T-helper 17 cell (primary cell): ENCODE measurements at regions not wholly inside any gene's neighbourhood (a gene's known extent, or its start where the extent isn't known, plus 50 kb on each side); places are given as distances from the start of the nearest gene placed in this dataset.
A peak's percentile ranks its signal among the peaks of the same experiment; 100 is the strongest.

Experiments used
- ATAC-seq: fragments of 150-1000 bp; cut with Tn5 transposase; 2 replicates; pipeline ENCODE4 v1.10.0; 2021; ENCODE audit warnings: mild to moderate bottlenecking, moderate library complexity
- DNase-seq, 3 donors: peaks; one replicate each; pipeline versions ENCODE4 v3.0.0 to v3.0.0-alpha.2; 2020 to 2021
- H3K9me3 ChIP-seq: one replicate; pipeline ENCODE4 v1.7.0; 2013; ENCODE audit warnings: low read length, mild to moderate bottlenecking; ENCODE audit not compliant: control insufficient read depth, poor library complexity, severe bottlenecking
- H3K27ac Mint-ChIP-seq: one replicate; pipeline ENCODE4 v1.8.0; 2022; ENCODE audit warnings: mild to moderate bottlenecking, moderate library complexity, mixed read lengths
- H3K27me3 Mint-ChIP-seq: one replicate; pipeline ENCODE4 v1.8.0; 2022; ENCODE audit warnings: mixed read lengths
- H3K36me3 Mint-ChIP-seq: one replicate; pipeline ENCODE4 v1.8.0; 2022; ENCODE audit warnings: low read depth, mixed read lengths
- H3K4me1 Mint-ChIP-seq: one replicate; pipeline ENCODE4 v1.8.0; 2022; ENCODE audit warnings: mild to moderate bottlenecking, mixed read lengths
- H3K4me3 Mint-ChIP-seq: one replicate; pipeline ENCODE4 v1.8.0; 2022; ENCODE audit warnings: mild to moderate bottlenecking, moderate library complexity, mixed read lengths

DNA sequence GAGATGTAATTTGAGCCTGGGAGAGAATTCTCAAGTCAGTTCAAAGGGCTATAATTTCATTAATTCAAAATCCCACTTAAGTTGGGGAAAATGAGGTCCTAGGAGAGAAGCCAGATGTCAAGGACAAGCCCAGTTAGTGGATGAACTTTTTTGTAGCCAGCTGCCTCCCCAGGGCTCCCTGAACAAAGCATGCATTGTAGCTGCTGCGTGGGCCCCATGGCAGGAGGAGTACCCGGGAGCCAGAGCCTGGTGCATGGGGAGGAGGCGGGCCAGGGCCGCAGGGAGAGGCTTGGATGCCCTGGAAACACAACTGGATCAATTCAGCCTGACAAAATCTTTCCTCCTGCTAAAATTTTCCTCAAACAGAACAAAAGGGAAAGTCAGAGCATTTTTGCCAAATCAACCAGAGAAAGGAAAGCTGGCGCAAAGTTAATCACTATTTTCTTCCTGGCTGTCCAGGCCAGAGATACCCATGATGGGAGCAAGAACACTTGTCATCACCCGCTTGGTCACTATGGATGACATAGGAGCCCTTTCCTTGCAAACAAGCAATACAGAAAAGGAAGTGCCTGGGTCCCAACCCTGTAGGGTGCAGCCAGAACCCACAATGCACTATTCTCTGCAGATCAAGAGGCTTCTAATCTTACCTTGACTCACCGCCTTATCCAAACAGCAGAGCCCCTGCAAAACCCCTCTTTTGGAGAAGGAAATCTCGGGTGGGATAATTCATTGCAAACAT lies 248.1 kb upstream of the RAB4A start:
- DNase-seq (no peak), ATAC-seq (no peak)
- Mint-ChIP-seq H3K36me3 (no peaks in the 10 kb centered on the region), H3K4me3 (no peak overlapping the region), H3K27ac (no peak overlapping the region), H3K27me3 (no peaks in the 10 kb centered on the region), H3K4me1 (peaks cover 17% of the 10 kb centered on the region)
- H3K9me3 ChIP-seq: no peaks in the 10 kb centered on the region

DNA sequence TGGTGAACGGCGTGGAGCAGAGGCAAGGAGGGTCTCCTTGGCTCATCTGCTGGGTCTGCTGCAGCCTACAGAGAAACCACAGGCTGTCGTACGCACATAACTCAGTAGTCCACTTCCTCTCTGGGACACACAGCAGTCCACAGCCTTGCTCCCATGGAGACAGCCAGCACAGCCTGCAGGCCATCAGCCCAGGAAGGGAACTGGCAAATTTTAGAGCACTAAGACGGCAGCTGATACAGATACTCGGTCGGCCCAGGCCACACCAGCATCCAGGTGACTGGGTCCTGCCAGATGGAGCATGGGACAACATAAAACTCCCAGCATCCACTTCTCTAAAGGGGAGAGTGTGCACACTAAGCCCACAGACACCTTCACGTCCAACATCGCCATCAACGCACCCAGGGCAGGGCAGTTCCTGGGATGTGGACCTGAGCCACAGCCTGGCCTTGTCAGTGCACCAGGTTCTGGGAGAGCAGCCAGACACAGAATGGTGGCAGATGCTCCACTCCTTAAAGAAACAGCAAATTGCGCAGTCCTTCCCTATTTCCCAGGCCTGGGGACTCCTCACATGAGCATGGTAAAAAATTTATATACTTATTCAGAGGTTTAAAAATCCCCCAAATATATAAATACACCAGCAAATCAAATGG lies 247.1 kb upstream of the RAB4A start:
- no peak for DNase-seq
- Mint-ChIP-seq H3K4me1 (peaks cover 17% of the 10 kb centered on the region), H3K4me3 (no peak overlapping the region), H3K27me3 (no peaks in the 10 kb centered on the region), H3K27ac (no peak overlapping the region), H3K36me3 (no peaks in the 10 kb centered on the region)
- no peak for ATAC-seq
- no peaks in the 10 kb centered on the region for H3K9me3 ChIP-seq

DNA sequence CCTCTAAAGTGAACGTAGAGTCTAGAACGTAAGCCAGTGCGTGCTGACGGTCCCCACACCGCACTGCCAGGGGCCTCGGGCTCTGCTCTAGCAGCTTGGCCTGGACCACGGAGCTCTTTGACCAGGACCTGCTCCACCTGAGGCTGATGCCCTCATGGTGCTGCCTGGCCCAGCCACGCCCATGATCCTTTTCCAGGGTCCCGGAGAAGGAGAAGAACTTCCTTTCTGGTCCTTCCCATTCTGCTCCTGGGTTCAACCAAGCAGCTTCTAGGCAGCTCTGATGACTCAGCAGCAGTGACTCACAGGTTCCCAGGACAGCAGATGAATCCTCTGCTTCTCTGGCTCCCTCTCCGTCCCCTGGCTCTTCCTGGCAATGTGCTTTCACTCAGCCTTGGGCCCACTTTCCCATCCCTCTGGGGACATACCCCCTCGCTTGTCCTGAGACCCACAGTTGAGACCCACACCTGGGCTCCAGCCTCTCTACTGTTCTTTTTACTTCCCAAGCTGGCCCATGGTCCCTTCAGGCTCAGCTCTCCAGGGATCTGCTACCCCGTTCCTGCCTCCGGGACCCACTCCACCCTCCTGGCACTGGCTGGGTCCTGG lies 246.3 kb upstream of the RAB4A start:
- H3K27ac Mint-ChIP-seq: peak overlapping the region; percentile 54
- no peak for DNase-seq

DNA sequence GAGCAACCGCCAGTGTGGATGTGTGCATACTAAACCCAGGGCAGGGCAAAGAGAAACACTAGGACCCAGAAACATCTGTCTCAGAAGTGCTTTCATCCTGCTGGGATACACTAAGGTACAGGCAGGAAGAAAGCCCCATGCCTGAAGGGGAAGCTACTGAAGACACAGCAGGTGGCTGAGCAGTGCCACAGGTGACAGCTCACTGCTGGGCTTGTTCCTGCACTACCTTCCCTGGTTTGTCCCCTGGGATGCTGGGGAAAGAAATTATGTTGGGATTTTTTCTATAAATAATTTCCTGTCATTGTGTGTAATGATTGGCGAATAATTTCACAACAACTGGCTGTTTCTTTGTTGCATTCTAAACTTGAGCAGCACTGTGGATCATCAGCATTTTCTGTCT lies 245.3 kb upstream of the RAB4A start:
- H3K27ac Mint-ChIP-seq: peak overlapping the region; percentile 54
- DNase-seq: no peak
- no peak overlapping the region for H3K4me3 Mint-ChIP-seq
- H3K9me3 ChIP-seq: no peaks in the 10 kb centered on the region
- ATAC-seq: no peak
- H3K27me3 Mint-ChIP-seq: no peaks in the 10 kb centered on the region
- H3K36me3 Mint-ChIP-seq: no peaks in the 10 kb centered on the region
- H3K4me1 Mint-ChIP-seq: peaks cover 20% of the 10 kb centered on the region

More for the DNA sequence above, 246.3 kb upstream of the RAB4A start:
- H3K27me3 Mint-ChIP-seq: no peaks in the 10 kb centered on the region
- no peaks in the 10 kb centered on the region for H3K9me3 ChIP-seq
- no peak for ATAC-seq
- no peaks in the 10 kb centered on the region for H3K36me3 Mint-ChIP-seq
- peaks cover 20% of the 10 kb centered on the region for H3K4me1 Mint-ChIP-seq
- no peak overlapping the region for H3K4me3 Mint-ChIP-seq

DNA sequence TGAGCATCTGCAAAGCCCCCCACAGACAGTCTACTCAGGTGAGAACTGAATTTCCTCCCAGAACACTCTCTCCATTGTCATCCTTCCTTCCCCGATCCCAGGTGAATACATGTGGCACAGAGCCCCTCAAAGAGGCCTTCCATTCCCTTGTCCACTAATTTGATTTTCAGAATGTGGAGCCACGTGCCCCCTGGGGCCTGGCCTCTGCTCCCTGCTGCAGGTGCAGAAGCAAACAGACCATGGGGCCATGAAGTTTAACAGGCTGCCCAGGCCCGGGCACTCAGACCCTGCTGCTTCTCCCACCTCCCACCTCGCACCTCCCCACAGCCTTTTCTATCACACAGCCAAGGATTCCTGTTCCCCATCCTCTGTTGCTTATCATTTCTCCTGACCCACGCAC lies 243.8 kb upstream of the RAB4A start:
- Mint-ChIP-seq H3K27me3 (no peaks in the 10 kb centered on the region), H3K4me1 (peaks cover 24% of the 10 kb centered on the region), H3K36me3 (no peaks in the 10 kb centered on the region), H3K27ac (peak overlapping the region; percentile 87), H3K4me3 (peak overlapping the region; percentile 86)
- H3K9me3 ChIP-seq: no peaks in the 10 kb centered on the region
- DNase-seq (no peak), ATAC-seq (peak; percentile 16)

DNA sequence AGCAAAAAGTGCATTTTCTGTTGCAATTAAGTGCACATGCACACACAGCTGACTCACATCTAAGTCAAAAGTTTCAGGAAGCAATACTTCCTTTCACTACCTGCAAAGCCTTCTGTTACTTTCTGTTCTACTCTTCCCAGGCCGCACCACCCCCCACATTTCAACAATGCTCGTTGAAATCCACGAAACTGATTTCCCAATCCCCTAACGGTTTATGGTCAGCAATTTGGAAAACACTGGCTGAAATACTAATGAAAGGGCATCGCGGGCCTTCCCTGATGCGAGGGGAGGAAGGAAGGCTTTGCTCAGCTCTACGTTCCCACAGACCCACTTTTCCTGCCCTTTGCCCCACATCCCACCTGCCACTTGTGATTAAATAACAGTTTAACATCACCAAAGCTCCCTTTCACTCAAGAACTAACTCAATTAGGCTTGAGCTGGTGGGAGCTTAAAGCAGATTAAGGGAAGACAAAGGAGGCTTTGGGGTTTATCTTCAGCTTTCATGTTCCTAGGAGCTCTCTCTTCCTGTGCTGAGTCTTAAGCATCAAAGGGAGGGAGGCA lies 243.2 kb upstream of the RAB4A start:
- no peaks in the 10 kb centered on the region for H3K36me3 Mint-ChIP-seq

DNA sequence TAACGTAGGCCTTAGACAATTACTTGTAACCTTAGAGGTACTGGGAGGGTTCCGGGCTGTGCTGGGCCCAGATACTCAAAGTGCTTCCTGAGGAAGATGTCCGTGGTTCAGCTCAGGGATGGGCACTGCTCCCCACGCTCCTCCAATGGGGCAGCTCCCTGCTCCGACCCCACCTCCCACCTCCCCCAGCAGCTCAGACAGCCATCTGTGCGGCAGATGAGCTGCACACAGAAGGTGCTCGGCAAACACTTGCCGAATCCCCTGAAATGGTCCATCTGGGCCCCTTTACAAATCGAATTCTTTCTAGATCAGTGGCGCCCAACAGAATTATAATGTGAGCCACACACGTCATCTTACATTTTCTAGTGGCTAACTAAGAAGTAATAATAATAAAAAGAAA lies 242.4 kb upstream of the RAB4A start:
- ATAC-seq: no peak
- Mint-ChIP-seq H3K27me3 (no peaks in the 10 kb centered on the region), H3K4me3 (no peak overlapping the region), H3K27ac (peak overlapping the region; percentile 87), H3K36me3 (no peaks in the 10 kb centered on the region), H3K4me1 (peaks cover 36% of the 10 kb centered on the region)
- no peak for DNase-seq
- no peaks in the 10 kb centered on the region for H3K9me3 ChIP-seq

More for the DNA sequence above, 243.2 kb upstream of the RAB4A start:
- Mint-ChIP-seq H3K4me1 (peaks cover 27% of the 10 kb centered on the region), H3K27ac (peak overlapping the region; percentile 87), H3K27me3 (no peaks in the 10 kb centered on the region), H3K4me3 (peak overlapping the region; percentile 86)
- H3K9me3 ChIP-seq: no peaks in the 10 kb centered on the region
- no peak for DNase-seq
- peak; percentile 72 for ATAC-seq

DNA sequence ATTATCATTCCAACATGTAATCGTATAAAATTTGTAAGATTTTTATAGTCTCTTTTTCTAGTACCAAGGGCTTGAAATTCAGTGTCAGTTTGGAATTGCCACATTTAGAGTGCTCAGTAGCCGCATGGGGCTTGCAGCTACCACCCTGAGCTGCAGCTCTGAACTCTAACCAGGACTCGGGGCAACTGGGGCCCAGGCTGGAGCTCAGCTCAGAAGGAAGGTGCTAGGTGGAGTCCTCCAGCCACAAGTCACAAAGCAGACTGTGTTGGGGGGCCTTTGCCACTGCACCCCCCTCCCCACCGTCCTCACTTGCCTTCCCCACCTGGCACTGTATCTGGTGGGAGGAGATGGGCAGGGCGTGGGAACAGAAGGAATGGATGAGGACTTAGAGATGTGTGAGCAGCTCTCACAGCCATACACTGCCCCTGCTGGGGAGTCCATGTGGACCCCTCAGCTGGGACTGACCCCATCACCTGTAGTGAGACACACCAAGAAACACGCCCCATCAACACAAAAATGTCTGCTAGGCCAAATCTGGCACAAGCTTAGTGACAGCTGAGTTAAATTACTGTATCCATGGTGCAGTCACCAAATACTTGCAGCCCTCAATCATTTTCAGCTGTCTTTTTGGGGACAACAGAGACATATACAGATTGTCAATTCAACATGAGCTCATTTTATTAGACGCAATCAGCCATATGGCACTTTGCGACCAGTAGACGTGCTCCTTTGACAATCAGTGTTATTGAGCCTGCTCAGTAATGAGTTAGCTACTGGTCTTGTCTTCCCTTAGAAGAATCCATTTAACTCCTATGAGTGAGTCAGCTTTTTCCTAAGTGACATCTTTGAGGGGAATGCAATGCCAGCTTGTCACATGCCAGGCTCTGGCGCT lies 241.7 kb upstream of the RAB4A start:
- DNase-seq: no peak
- Mint-ChIP-seq H3K27ac (peak overlapping the region; percentile 87), H3K4me1 (peaks cover 42% of the 10 kb centered on the region), H3K27me3 (no peaks in the 10 kb centered on the region), H3K36me3 (no peaks in the 10 kb centered on the region), H3K4me3 (peak overlapping the region; percentile 36)
- no peaks in the 10 kb centered on the region for H3K9me3 ChIP-seq
- no peak for ATAC-seq

DNA sequence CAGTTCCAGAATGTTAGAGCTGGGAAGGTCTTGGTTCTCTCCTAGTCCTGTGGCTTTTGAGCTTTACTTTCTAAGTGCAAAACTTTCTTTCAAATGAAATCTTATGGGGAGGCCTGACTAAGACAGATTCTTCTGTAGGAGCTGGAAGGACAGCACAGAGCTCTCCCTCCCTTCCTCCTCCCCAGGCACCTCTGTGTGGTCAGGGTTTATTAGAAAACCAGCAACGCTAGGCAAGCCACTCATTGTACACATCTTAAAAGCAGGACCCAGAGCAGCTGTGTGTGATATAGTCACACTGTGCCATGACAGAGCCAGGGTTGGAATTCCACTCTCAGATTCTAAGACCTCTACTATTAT lies 241.1 kb upstream of the RAB4A start:
- no peak overlapping the region for H3K27ac Mint-ChIP-seq
- no peaks in the 10 kb centered on the region for H3K9me3 ChIP-seq
- ATAC-seq (no peak), DNase-seq (no peak)
- H3K36me3 Mint-ChIP-seq: no peaks in the 10 kb centered on the region
- H3K27me3 Mint-ChIP-seq: no peaks in the 10 kb centered on the region
- no peak overlapping the region for H3K4me3 Mint-ChIP-seq
- peaks cover 46% of the 10 kb centered on the region for H3K4me1 Mint-ChIP-seq

DNA sequence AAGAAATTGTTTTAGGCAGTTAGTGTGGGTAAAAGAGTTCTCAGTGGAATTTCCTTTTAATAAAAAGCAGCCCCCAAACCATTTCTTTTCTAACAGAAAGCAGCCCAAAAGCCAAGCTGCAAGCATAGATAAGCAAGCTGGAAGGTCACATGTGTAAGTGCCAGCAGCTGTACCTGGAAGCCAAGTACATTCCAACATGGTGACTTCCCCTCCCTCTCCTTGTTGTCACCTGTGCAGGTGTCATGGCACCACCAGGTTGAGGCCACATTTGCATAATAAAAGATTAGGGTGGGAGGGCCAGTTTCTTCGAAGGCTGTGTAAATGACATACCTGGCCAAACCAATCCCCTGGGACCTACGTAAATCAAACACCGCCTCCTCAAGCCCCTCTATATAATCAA lies 240.3 kb upstream of the RAB4A start:
- H3K4me1 Mint-ChIP-seq: peaks cover 53% of the 10 kb centered on the region
- no peak overlapping the region for H3K27ac Mint-ChIP-seq
- H3K36me3 Mint-ChIP-seq: no peaks in the 10 kb centered on the region
- no peaks in the 10 kb centered on the region for H3K27me3 Mint-ChIP-seq
- ATAC-seq: no peak
- DNase-seq: no peak
- H3K4me3 Mint-ChIP-seq: no peak overlapping the region
- H3K9me3 ChIP-seq: no peaks in the 10 kb centered on the region

DNA sequence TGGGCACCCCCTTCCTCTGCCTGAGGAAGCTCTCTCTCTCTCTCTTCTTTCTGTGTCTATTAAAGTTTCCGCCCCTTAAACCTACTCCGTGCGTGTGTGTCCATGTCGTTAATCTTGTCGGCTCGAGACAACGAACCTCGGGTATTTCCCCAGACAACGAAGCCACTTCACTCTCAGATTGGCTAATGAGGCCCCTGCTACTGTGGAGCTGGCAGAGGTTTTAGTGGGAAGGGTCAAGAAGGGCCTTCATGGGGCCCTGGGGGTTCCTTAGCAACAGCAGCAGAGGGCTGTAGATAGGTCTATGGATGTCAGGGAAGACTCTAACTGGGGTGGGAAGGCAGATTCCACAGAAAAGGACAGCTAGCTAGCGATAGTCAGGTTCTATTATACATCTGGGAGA lies 239.8 kb upstream of the RAB4A start:
- no peak overlapping the region for H3K4me3 Mint-ChIP-seq

DNA sequence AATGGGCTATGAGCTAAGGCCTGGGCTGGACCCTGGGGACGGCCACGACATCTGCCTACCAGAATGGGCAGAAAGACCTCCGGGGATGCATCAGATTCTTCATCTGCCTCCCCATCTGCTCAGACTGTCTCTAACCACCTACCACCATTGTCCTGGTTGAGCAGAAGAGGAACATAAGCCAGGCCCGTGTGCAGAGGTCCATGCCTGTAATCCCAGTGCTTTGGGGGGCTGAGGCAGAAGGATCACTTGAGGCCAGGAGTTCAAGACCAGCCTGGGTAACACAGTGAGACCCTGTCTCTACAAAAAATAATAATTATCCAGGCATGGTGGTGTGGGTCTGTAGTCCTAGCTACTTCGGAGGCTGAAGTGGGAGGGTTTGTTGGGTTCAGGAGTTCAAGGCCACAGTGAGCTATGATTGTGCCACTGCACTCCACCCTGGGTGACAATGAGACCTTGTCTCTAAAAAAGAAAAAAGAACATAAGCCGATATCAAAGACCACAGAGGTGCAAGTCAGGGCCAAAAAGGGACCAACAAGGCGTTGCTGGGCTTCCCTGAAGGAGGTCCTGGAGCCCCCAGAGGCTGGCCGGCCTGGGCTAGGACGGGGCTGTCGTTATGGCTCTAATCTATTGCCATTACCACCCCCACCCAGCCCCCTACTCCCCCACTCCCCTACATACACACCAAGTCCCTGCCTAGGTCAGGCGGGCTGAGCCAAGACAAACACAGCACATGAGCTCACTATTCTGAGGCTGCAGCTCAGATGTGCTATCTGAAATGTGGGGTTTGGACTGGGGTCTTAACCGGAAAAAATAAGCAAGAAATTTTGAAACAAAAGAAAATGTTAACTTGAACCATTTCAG lies 239.2 kb upstream of the RAB4A start:
- H3K9me3 ChIP-seq: no peaks in the 10 kb centered on the region
- no peaks in the 10 kb centered on the region for H3K36me3 Mint-ChIP-seq
- ATAC-seq (no peak), DNase-seq (no peak)
- H3K4me1 Mint-ChIP-seq: peaks cover 62% of the 10 kb centered on the region
- H3K27me3 Mint-ChIP-seq: no peaks in the 10 kb centered on the region
- peak overlapping the region; percentile 65 for H3K27ac Mint-ChIP-seq
- no peak overlapping the region for H3K4me3 Mint-ChIP-seq

More for the DNA sequence above, 239.8 kb upstream of the RAB4A start:
- ATAC-seq: no peak
- Mint-ChIP-seq H3K36me3 (no peaks in the 10 kb centered on the region), H3K27me3 (no peaks in the 10 kb centered on the region), H3K4me1 (peaks cover 57% of the 10 kb centered on the region), H3K27ac (peak overlapping the region; percentile 65)
- H3K9me3 ChIP-seq: no peaks in the 10 kb centered on the region
- DNase-seq: no peak
